ENCODE measurements at regions not wholly inside any gene's neighbourhood (a gene's known extent, or its start where the extent isn't known, plus 50 kb on each side); places are given as distances from the start of the nearest gene placed in this dataset.

DNA sequence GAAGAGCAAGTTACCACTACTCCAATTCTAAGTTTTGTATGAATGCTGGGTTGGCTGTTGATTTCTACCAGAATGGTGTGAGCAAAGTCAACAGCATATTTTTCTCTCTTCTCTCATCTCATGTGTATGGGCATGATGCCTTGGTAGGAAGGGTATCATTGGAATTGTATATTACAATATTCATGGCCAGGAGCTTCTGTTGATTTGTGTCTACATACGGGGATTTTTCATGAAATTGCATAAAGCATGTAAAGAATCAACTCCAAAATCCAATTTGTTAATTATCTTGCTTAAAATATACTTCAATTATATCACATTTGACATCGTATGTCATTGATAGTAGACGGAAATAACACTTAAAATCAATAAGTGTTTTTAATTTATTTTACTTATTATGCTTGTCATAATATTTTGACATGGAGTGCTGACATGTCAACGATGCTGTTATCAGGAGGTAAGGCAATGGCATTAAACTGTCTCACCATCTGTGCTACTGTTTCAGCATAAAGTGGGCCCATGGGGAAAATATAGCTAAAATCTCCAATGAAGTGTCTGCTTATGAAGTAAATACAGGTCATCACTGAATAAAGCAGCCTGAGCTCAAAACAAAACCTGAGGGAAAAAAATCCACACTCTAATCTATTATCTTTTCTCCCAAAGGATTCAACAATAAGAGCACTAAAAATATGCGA is 142.2 kb upstream of the NBPF11 start:
- TF ChIP-seq CTCF (IDR thresholded peaks at IDR 0.05; ENCODE audit: control extremely low read depth, extremely low read depth), result no peak
- DNase-seq, result no peak
- Histone ChIP-seq H3K4me3 (no peak overlapping the region), H3K36me3 (ENCODE audit: control insufficient read depth in 4 of 4, insufficient read depth in 4 of 4, low read length in 4 of 4) (no peaks in the 10 kb centered on the region), H3K27ac (ENCODE audit: low read depth in 1 of 2, low read length in 1 of 2) (no peak overlapping the region), H3K9ac (ENCODE audit: insufficient read depth in 1 of 2, low read length in 2 of 2) (no peak overlapping the region), H3K27me3 (ENCODE audit: control insufficient read depth in 3 of 3, insufficient read depth in 3 of 3, low read length in 2 of 3) (no peaks in the 10 kb centered on the region), H3K9me3 (ENCODE audit: control insufficient read depth in 4 of 4, insufficient read depth in 3 of 4, low read length in 3 of 4) (no peaks in the 10 kb centered on the region), H3K4me1 (ENCODE audit: control insufficient read depth in 5 of 5, insufficient read depth in 5 of 5, low read length in 5 of 5) (no peaks in the 10 kb centered on the region)
- no peak for ATAC-seq (ENCODE audit: insufficient read depth, low FRiP score)
- 65 to 69% methylated on average over 5 of the region's 5 CpGs for WGBS, 2 donors

DNA sequence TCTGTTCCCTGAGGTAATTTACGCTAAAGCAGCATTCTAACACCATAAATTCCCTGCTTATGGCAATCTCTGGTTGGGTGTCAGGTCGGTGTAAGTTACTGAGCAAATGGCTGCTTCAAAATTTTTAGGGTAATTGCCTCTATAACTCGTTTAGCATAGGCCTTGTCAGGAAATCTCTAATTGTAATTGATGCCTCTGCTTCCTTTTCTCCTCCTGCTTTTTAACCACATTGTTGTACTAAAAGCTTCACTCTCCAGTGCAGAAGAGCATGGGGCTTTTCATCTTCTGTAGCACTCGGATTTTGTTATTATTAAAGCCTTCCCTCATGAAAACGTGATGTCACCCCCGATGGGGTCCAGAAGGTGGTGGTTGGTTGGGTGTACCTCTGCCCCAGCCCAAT is 141.6 kb upstream of the NBPF11 start:
- 36 to 56% methylated on average over 6 of the region's 6 CpGs for WGBS, 2 donors
- Histone ChIP-seq H3K9ac (ENCODE audit: insufficient read depth in 1 of 2, low read length in 2 of 2) (no peak overlapping the region), H3K27me3 (ENCODE audit: control insufficient read depth in 3 of 3, insufficient read depth in 3 of 3, low read length in 2 of 3) (no peaks in the 10 kb centered on the region), H3K36me3 (ENCODE audit: control insufficient read depth in 4 of 4, insufficient read depth in 4 of 4, low read length in 4 of 4) (no peaks in the 10 kb centered on the region), H3K9me3 (ENCODE audit: control insufficient read depth in 4 of 4, insufficient read depth in 3 of 4, low read length in 3 of 4) (no peaks in the 10 kb centered on the region), H3K4me1 (ENCODE audit: control insufficient read depth in 5 of 5, insufficient read depth in 5 of 5, low read length in 5 of 5) (no peaks in the 10 kb centered on the region), H3K4me3 (no peak overlapping the region), H3K27ac (ENCODE audit: low read depth in 1 of 2, low read length in 1 of 2) (no peak overlapping the region)
- ATAC-seq (ENCODE audit: insufficient read depth, low FRiP score) (no peak), DNase-seq (no peak)
- no peak for TF ChIP-seq CTCF (IDR thresholded peaks at IDR 0.05; ENCODE audit: control extremely low read depth, extremely low read depth)

GRCh38 chr1:148292915-148293314 is 140.8 kb upstream of the NBPF11 start:
- H3K27ac ChIP-seq (ENCODE audit: low read depth in 1 of 2, low read length in 1 of 2), result no peak overlapping the region
- no peak overlapping the region for H3K4me3 ChIP-seq
- ATAC-seq (ENCODE audit: insufficient read depth, low FRiP score) (no peak), DNase-seq (no peak)
- no peaks in the 10 kb centered on the region for H3K27me3 ChIP-seq (ENCODE audit: control insufficient read depth in 3 of 3, insufficient read depth in 3 of 3, low read length in 2 of 3)
- no peak for TF ChIP-seq CTCF (IDR thresholded peaks at IDR 0.05; ENCODE audit: control extremely low read depth, extremely low read depth)
- no peak overlapping the region for H3K9ac ChIP-seq (ENCODE audit: insufficient read depth in 1 of 2, low read length in 2 of 2)
- no peaks in the 10 kb centered on the region for H3K4me1 ChIP-seq (ENCODE audit: control insufficient read depth in 5 of 5, insufficient read depth in 5 of 5, low read length in 5 of 5)
- 71 to 85% methylated on average over 2 of the region's 2 CpGs for WGBS, 2 donors
- peaks cover 0 to 5% (median 0%) of the 10 kb centered on the region in 4 donors for H3K9me3 ChIP-seq (ENCODE audit: control insufficient read depth in 4 of 4, insufficient read depth in 3 of 4, low read length in 3 of 4)
- no peaks in the 10 kb centered on the region for H3K36me3 ChIP-seq (ENCODE audit: control insufficient read depth in 4 of 4, insufficient read depth in 4 of 4, low read length in 4 of 4)

DNA sequence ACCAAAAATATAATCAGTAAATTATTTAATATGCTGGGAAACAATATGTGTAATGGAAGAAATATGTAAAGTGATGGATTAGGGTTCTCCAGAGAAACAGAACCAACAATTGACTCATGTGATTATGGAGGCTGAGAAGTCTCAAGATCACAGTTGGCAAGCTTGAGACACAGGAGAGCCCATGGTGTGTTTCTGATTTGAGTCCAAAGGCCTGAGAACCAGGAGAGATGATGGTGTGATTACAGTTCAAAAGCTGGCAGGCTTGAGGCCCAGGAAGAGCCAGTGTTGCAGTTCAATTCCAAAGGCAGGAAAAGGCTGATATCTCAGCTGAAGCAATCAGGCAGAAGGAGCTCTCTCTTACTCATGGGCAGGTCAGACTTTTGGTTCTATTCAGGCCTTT is 138.8 kb upstream of the NBPF11 start:
- Histone ChIP-seq H3K27me3 (ENCODE audit: control insufficient read depth in 3 of 3, insufficient read depth in 3 of 3, low read length in 2 of 3) (no peaks in the 10 kb centered on the region), H3K27ac (ENCODE audit: low read depth in 1 of 2, low read length in 1 of 2) (no peak overlapping the region), H3K9me3 (ENCODE audit: control insufficient read depth in 4 of 4, insufficient read depth in 3 of 4, low read length in 3 of 4) (peaks cover 0 to 6% (median 0%) of the 10 kb centered on the region in 4 donors), H3K9ac (ENCODE audit: insufficient read depth in 1 of 2, low read length in 2 of 2) (no peak overlapping the region), H3K4me3 (no peak overlapping the region), H3K4me1 (ENCODE audit: control insufficient read depth in 5 of 5, insufficient read depth in 5 of 5, low read length in 5 of 5) (no peaks in the 10 kb centered on the region), H3K36me3 (ENCODE audit: control insufficient read depth in 4 of 4, insufficient read depth in 4 of 4, low read length in 4 of 4) (no peaks in the 10 kb centered on the region)
- DNase-seq, result no peak
- no peak for ATAC-seq (ENCODE audit: insufficient read depth, low FRiP score)
- no peak for TF ChIP-seq CTCF (IDR thresholded peaks at IDR 0.05; ENCODE audit: control extremely low read depth, extremely low read depth)

Measured in lung (tissue), 11 donors.